Stomach smooth muscle (tissue), 2 donors: ENCODE measurements at regions not wholly inside any gene's neighbourhood (a gene's known extent, or its start where the extent isn't known, plus 50 kb on each side); places are given as distances from the start of the nearest gene placed in this dataset.
"Not testable (repeated sequence)": the region's sequence is repeated elsewhere in the genome, so short reads cannot be mapped to it uniquely, and the experiment has no call there.

ENCODE experiments used
- H3K27ac ChIP-seq: one replicate; pipeline ENCODE4 v1.7.0; 2013; ENCODE audit warnings: mild to moderate bottlenecking, low read length, inconsistent platforms
- H3K27me3 ChIP-seq, 2 donors: one replicate each; pipeline ENCODE4 v1.7.0; 2013; ENCODE audit warnings: low read length in 2 of 2; ENCODE audit not compliant: insufficient read depth in 2 of 2, control insufficient read depth in 1 of 2
- H3K36me3 ChIP-seq, 2 donors: one replicate each; pipeline ENCODE4 v1.7.0; 2013; ENCODE audit warnings: low read length in 2 of 2; ENCODE audit not compliant: control insufficient read depth in 2 of 2, insufficient read depth in 2 of 2
- H3K4me1 ChIP-seq: one replicate; pipeline ENCODE4 v1.7.0; 2013; ENCODE audit warnings: low read length; ENCODE audit not compliant: control insufficient read depth, insufficient read depth
- H3K4me3 ChIP-seq, 2 donors: one replicate each; pipeline ENCODE4 v1.7.0; 2013; ENCODE audit warnings: low read length in 2 of 2
- H3K9ac ChIP-seq, 2 donors: one replicate each; pipeline ENCODE4 v1.7.0; 2013; ENCODE audit warnings: low read length in 2 of 2, mild to moderate bottlenecking in 1 of 2
- H3K9me3 ChIP-seq, 2 donors: one replicate each; pipeline ENCODE4 v1.7.0; 2013; ENCODE audit warnings: low read length in 2 of 2; ENCODE audit not compliant: control insufficient read depth in 2 of 2
- donor health status: healthy.
- donor health status: Pancreatic carcinoma.

GRCh38 chr5:25536461-25536860, 891.7 kb upstream of the CDH10 start:
- not testable (repeated sequence) for H3K9me3 ChIP-seq, H3K27me3 ChIP-seq, H3K4me1 ChIP-seq, H3K9ac ChIP-seq, H3K27ac ChIP-seq, H3K36me3 ChIP-seq, H3K4me3 ChIP-seq

GRCh38 chr5:25516141-25516540, 871.4 kb upstream of the CDH10 start:
- Histone ChIP-seq H3K27ac (no peak overlapping the region), H3K27me3 (no peaks in the 10 kb centered on the region), H3K36me3 (no peaks in the 10 kb centered on the region), H3K9ac (no peak overlapping the region), H3K4me1 (no peaks in the 10 kb centered on the region), H3K9me3 (no peaks in the 10 kb centered on the region), H3K4me3 (no peak overlapping the region)

GRCh38 chr5:25515525-25515924, 870.7 kb upstream of the CDH10 start:
- Histone ChIP-seq H3K9ac (no peak overlapping the region), H3K4me3 (no peak overlapping the region), H3K4me1 (no peaks in the 10 kb centered on the region), H3K27me3 (no peaks in the 10 kb centered on the region), H3K9me3 (no peaks in the 10 kb centered on the region), H3K27ac (no peak overlapping the region), H3K36me3 (no peaks in the 10 kb centered on the region)

GRCh38 chr5:25510692-25511091, 865.9 kb upstream of the CDH10 start:
- H3K4me1 ChIP-seq, H3K9ac ChIP-seq, H3K36me3 ChIP-seq, H3K4me3 ChIP-seq, H3K9me3 ChIP-seq, H3K27ac ChIP-seq, H3K27me3 ChIP-seq: not testable (repeated sequence)

- not testable (repeated sequence) for H3K4me1 ChIP-seq, H3K27me3 ChIP-seq, H3K9ac ChIP-seq, H3K27ac ChIP-seq, H3K9me3 ChIP-seq, H3K36me3 ChIP-seq, H3K4me3 ChIP-seq
These were observed 863.2 kb upstream of the CDH10 start for GRCh38 chr5:25508011-25508410.

- H3K36me3 ChIP-seq: no peaks in the 10 kb centered on the region
- H3K27me3 ChIP-seq: no peaks in the 10 kb centered on the region
- no peak overlapping the region for H3K4me3 ChIP-seq
- H3K4me1 ChIP-seq: no peaks in the 10 kb centered on the region
- no peaks in the 10 kb centered on the region for H3K9me3 ChIP-seq
- H3K9ac ChIP-seq: no peak overlapping the region
- no peak overlapping the region for H3K27ac ChIP-seq
These were observed 855.9 kb upstream of the CDH10 start for GRCh38 chr5:25500635-25501034.

- Histone ChIP-seq H3K36me3 (no peaks in the 10 kb centered on the region), H3K4me1 (no peaks in the 10 kb centered on the region), H3K27ac (no peak overlapping the region), H3K9me3 (no peaks in the 10 kb centered on the region), H3K4me3 (no peak overlapping the region), H3K27me3 (no peaks in the 10 kb centered on the region), H3K9ac (no peak overlapping the region)
These were observed 845.2 kb upstream of the CDH10 start for GRCh38 chr5:25489834-25490538.

GRCh38 chr5:25488119-25488518, 843.3 kb upstream of the CDH10 start:
- no peak overlapping the region for H3K4me3 ChIP-seq
- no peaks in the 10 kb centered on the region for H3K9me3 ChIP-seq
- H3K4me1 ChIP-seq: no peaks in the 10 kb centered on the region
- no peak overlapping the region for H3K9ac ChIP-seq
- no peak overlapping the region for H3K27ac ChIP-seq
- no peaks in the 10 kb centered on the region for H3K36me3 ChIP-seq
- no peaks in the 10 kb centered on the region for H3K27me3 ChIP-seq

- Histone ChIP-seq H3K27me3 (no peaks in the 10 kb centered on the region), H3K9ac (no peak overlapping the region), H3K4me1 (no peaks in the 10 kb centered on the region), H3K9me3 (no peaks in the 10 kb centered on the region), H3K27ac (no peak overlapping the region), H3K36me3 (no peaks in the 10 kb centered on the region), H3K4me3 (no peak overlapping the region)
These were observed 839.6 kb upstream of the CDH10 start for GRCh38 chr5:25484391-25484790.

GRCh38 chr5:25481463-25481862, 836.7 kb upstream of the CDH10 start:
- no peak overlapping the region for H3K27ac ChIP-seq
- H3K9ac ChIP-seq: no peak overlapping the region
- no peak overlapping the region for H3K4me3 ChIP-seq
- H3K27me3 ChIP-seq: no peaks in the 10 kb centered on the region
- H3K9me3 ChIP-seq: no peaks in the 10 kb centered on the region
- no peaks in the 10 kb centered on the region for H3K36me3 ChIP-seq
- H3K4me1 ChIP-seq: no peaks in the 10 kb centered on the region

GRCh38 chr5:25459082-25459481, 814.3 kb upstream of the CDH10 start:
- H3K4me1 ChIP-seq: no peaks in the 10 kb centered on the region
- no peak overlapping the region for H3K27ac ChIP-seq
- no peak overlapping the region for H3K9ac ChIP-seq
- no peaks in the 10 kb centered on the region for H3K27me3 ChIP-seq
- no peaks in the 10 kb centered on the region for H3K36me3 ChIP-seq
- no peak overlapping the region for H3K4me3 ChIP-seq
- H3K9me3 ChIP-seq: no peaks in the 10 kb centered on the region
